Endothelial cell of umbilical vein (primary cell): ENCODE measurements at regions not wholly inside any gene's neighbourhood (a gene's known extent, or its start where the extent isn't known, plus 50 kb on each side); places are given as distances from the start of the nearest gene placed in this dataset.
A peak's percentile ranks its signal among the peaks of the same experiment; 100 is the strongest.

Experiments
- BruUV-seq: library from RNA; stranded (reverse); fragments of 400-500 nt; replicated peaks from 2 replicates; lab custom pipeline; 2021; lab: Mats Ljungman, UMichigan
- CTCF ChIA-PET: fragments of 300-600, 350-600 bp; sonication (Branson Sonifier 250); formaldehyde crosslinking; loops from one replicate; lab custom pipeline; 2021; ENCODE audit warnings: antibody characterized with exemption, inconsistent platforms; lab: Charles Lee
- POLR2A ChIA-PET: fragments of 300-600, 350-600 bp; sonication (Branson Sonifier 250); formaldehyde crosslinking; loops from one replicate; lab custom pipeline; 2021; ENCODE audit warnings: antibody characterized with exemption, inconsistent platforms; lab: Charles Lee
- DNase-seq: peaks from one replicate; pipeline ENCODE4 v3.0.0-alpha.2; 2011; ENCODE audit warnings: low read depth, low spot score
- FAIRE-seq: peaks from 2 replicates; lab custom pipeline; 2011; peaks lifted over from hg19 to GRCh38; lab: Jason Lieb, UNC
- H2AFZ ChIP-seq: 2 replicates; pipeline ENCODE4 v1.6.0; 2012; ENCODE audit warnings: low read depth, low read length, control low read depth, inconsistent platforms
- H3K27ac ChIP-seq: 2 replicates; pipeline ENCODE4 v1.5.1; 2011; ENCODE audit warnings: low read depth, mild to moderate bottlenecking, control low read depth, low read length, moderate library complexity; ENCODE audit not compliant: insufficient read depth
- H3K27me3 ChIP-seq, 2 experiments: 2 replicates each; pipeline versions ENCODE4 v1.6.0 to v1.6.1; 2011; ENCODE audit warnings: low read length in 2 of 2, mixed read lengths in 1 of 2; ENCODE audit not compliant: control insufficient read depth in 2 of 2, insufficient read depth in 2 of 2
- H3K36me3 ChIP-seq, 2 experiments: 2 replicates in 1 of 2; 3 replicates in 1 of 2; pipeline ENCODE4 v1.5.1; 2011; ENCODE audit warnings: low read length in 2 of 2, mild to moderate bottlenecking in 1 of 2, moderate library complexity in 1 of 2; ENCODE audit not compliant: control insufficient read depth in 2 of 2, insufficient read depth in 2 of 2; ENCODE audit errors: extremely low read depth in 1 of 2
- H3K4me1 ChIP-seq: 3 replicates; pipeline ENCODE4 v1.5.1; 2011; ENCODE audit warnings: mild to moderate bottlenecking, low read length; ENCODE audit not compliant: control insufficient read depth, insufficient read depth; ENCODE audit errors: extremely low read depth
- H3K4me2 ChIP-seq: 2 replicates; pipeline ENCODE4 v1.6.1; 2011; ENCODE audit warnings: low read length, control low read depth, mixed read lengths; ENCODE audit not compliant: insufficient read depth
- H3K4me3 ChIP-seq, 3 experiments: fragments of 200-600 bp in 1 of 3; sonication (generic), shearing (Covaris generic) in 1 of 3; replicated peaks in 1 of 3; 2 replicates each; pipeline ENCODE4 v1.5.1; 2011 to 2016; ENCODE audit warnings: control low read depth in 3 of 3, low read length in 3 of 3, mild to moderate bottlenecking in 2 of 3, inconsistent platforms in 1 of 3, low read depth in 1 of 3, moderate library complexity in 1 of 3; ENCODE audit not compliant: insufficient read depth in 1 of 3
- H3K79me2 ChIP-seq: 2 replicates; pipeline ENCODE4 v1.6.0; 2012; ENCODE audit warnings: low read length, inconsistent platforms; ENCODE audit not compliant: control insufficient read depth, insufficient read depth
- H3K9ac ChIP-seq: replicated peaks from 2 replicates; pipeline ENCODE3; 2011; ENCODE audit warnings: low read length, control low read depth; ENCODE audit not compliant: insufficient read depth; ENCODE audit errors: extremely low read depth
- H3K9me1 ChIP-seq: replicated peaks from 3 replicates; pipeline ENCODE4 v1.6.0; 2011; ENCODE audit warnings: mild to moderate bottlenecking, low read length; ENCODE audit not compliant: control insufficient read depth, insufficient read depth; ENCODE audit errors: extremely low read depth
- H3K9me3 ChIP-seq: replicated peaks from 2 replicates; pipeline ENCODE4 v1.5.1; 2012; ENCODE audit warnings: low read length, inconsistent platforms; ENCODE audit not compliant: control insufficient read depth, insufficient read depth
- H4K20me1 ChIP-seq: replicated peaks from 2 replicates; pipeline ENCODE3; 2011; ENCODE audit warnings: mild to moderate bottlenecking, low read length; ENCODE audit not compliant: control insufficient read depth, insufficient read depth; ENCODE audit errors: extremely low read depth
- CTCF ChIP-seq, 2 donors: IDR thresholded peaks; 1 replicate in 1 of 2; 2 replicates in 1 of 2; pipeline ENCODE4 v1.5.1; 2011; ENCODE audit warnings: low read length in 2 of 2, mild to moderate bottlenecking in 2 of 2, moderate library complexity in 2 of 2, control low read depth in 1 of 2, inconsistent platforms in 1 of 2, low read depth in 1 of 2; ENCODE audit not compliant: insufficient read depth in 1 of 2; ENCODE audit errors: extremely low read depth in 1 of 2
- JUN ChIP-seq: IDR thresholded peaks from 2 replicates; pipeline ENCODE4 v1.6.1; 2011; ENCODE audit warnings: borderline replicate concordance, low read depth; ENCODE audit not compliant: insufficient read length, insufficient read depth
- POLR2A ChIP-seq: IDR thresholded peaks from 2 replicates; pipeline ENCODE4 v1.6.1; 2012; ENCODE audit warnings: low read depth, mild to moderate bottlenecking, control low read depth, low read length
- dilution Hi-C: fragments of 300-500 bp; cut with MboI; formaldehyde crosslinking; loops from one replicate; pipeline ENCODE4 v1.15.0; 2019; ENCODE audit warnings: low sequenced_read_pairs; ENCODE audit not compliant: extremely low pct_ligation_motif_present
- intact Hi-C: fragments of 100-400 bp; cut with micrococcal nuclease; formaldehyde crosslinking; loops from one replicate; pipeline ENCODE4 v1.10.0; 2022

- peak; percentile 62 for FAIRE-seq
- dilution Hi-C loops (no loop called here), intact Hi-C loops (loop anchor here (5.0 kb wide), 1 partner anchor 455 kb away; no protein-coding TSS in a partner anchor)
- BruUV-seq: no TSS peak
- Histone ChIP-seq H3K79me2 (no peaks in the 10 kb centered on the region), H3K4me3 (no peak overlapping the region), H3K4me1 (peaks cover 49% of the 10 kb centered on the region), H3K36me3 (no peaks in the 10 kb centered on the region), H3K27ac (peak overlapping the region; percentile 91), H3K9me3 (no peaks in the 10 kb centered on the region), H4K20me1 (no peaks in the 10 kb centered on the region), H3K4me2 (peak overlapping the region; percentile 23), H2AFZ (no peak overlapping the region), H3K9ac (peak overlapping the region; percentile 86), H3K27me3 (no peaks in the 10 kb centered on the region), H3K9me1 (no peaks in the 10 kb centered on the region)
- ChIA-PET POLR2A (interaction anchor here (0.6 kb wide), 1 partner anchor 356 kb away, joined by 8 read pairs; no protein-coding TSS in a partner anchor), CTCF (interaction anchor here (1.6 kb wide), 1 partner anchor 85 kb away, joined by 15 read pairs; no protein-coding TSS in a partner anchor)
- DNase-seq: no peak
- TF ChIP-seq CTCF (IDR thresholded peaks at IDR 0.05; ENCODE audit: extremely low read depth in 1 of 2, insufficient read depth in 1 of 2, low read depth in 1 of 2, low read length in 2 of 2) (no peak), JUN (no peak), POLR2A (peak; percentile 46)
Observed at GRCh38 chr16:86932130-86932982, 354.0 kb downstream of the FOXL1 start.
